Stimulated activated CD4-positive, alpha-beta T cell treated with anti-CD3 and anti-CD28 coated beads, Interleukin-15, amount 100 ng/mL, for 24 hours (primary cell): ENCODE measurements at regions not wholly inside any gene's neighbourhood (a gene's known extent, or its start where the extent isn't known, plus 50 kb on each side); places are given as distances from the start of the nearest gene placed in this dataset.

Source experiments
- DNase-seq: peaks from one replicate; pipeline ENCODE4 v3.0.0-alpha.2; 2020

- no peak for DNase-seq
Observed at GRCh38 chr13:97057176-97057575, 62.9 kb upstream of the OXGR1 start.

- no peak for DNase-seq
Observed at GRCh38 chr13:97058391-97058790, 64.1 kb upstream of the OXGR1 start.

GRCh38 chr13:97058926-97059325, 64.7 kb upstream of the OXGR1 start:
- no peak for DNase-seq

DNA sequence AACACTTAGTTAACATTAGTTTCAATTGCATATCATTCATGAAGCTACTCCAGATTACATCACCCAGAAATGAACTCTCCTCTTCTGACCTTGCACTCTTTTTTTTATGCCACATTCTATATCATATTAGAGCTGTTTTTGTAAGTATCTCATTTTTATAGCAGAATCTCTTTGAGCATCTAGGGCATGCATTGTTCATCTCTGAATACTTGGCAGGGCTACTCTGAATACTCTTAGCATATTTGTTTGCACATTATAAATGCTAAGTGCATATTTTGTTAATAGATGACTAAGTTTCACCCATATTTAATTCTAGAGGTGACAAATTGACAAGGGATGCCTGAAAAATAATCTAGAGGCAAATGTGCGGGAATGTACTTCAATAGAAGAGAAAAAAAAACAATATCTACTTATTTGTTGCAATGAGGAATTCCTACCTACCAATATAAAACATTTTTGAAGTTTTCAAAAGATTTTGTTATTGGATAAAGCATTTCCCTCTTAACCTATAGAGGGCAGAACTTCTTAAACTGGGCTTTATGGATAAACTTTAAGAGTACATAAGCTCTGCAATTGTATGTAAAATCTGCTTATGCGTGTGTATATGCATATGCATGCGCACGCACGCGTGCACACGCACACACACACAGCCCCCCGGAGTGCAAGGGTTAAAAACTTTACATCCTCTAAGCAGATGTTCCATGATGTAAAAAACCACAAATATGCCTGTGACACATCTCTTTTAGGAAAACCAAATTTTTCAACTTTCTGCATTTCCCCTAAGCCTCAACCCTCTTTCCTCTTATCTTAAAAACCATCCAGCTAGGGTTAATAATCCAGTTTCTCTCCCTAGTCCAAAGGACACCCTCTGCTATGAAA, 73.0 kb upstream of the OXGR1 start:
- DNase-seq: no peak

DNA sequence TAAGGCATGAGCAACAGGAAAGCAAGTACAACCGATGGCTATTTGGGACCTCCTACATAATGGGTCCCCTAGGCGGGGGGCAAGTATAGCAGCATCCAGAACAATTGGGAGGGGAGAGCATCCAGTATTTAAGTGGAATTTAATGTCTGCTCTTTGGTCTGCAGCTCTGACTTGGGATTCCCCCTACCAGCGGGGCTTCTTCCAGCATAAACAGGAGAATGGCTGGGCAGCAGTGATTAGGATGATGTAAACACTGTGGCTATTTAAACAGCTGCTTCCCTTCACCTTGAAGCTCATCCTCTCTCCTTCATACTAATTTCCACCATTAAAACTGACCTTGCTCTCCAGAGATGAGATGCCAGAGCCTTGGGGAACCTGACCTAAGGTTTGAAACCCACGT, 73.9 kb upstream of the OXGR1 start:
- no peak for DNase-seq

DNA sequence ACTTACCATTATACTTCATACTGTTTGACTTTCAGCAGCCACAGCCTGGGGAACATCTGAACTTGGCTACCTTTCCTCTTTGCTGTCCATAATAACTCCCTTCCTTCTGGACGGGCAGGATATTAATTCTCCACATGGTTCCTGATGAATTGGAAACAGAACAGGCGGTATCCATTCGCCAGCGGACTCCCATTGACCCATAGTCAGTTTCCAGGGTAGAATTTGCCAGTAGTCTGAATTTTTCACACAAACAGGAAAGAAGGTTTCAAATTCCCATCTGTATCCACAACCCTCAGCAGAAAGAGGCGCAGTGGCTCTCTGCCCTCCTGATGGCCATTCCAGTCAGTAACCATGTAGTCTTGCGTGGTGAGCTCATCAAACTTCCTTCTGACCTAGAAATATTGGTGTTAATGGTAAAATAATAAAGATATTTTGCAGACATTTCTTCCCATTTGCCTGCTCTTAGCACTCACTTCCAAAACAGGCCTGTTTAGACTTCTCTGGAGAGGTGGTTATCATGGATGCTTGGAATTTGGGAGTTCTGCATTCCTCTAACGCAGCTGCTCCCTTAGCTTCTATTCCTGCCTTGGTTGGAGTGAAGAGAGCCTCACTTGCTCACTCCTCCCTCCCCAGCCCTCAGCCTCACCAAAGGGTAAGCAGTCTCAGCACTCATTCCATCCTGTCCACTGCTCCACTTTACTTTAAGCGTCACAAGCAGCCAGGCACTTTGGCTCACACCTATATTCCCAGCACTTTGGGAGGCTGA, 75.0 kb upstream of the OXGR1 start:
- DNase-seq: no peak

GRCh38 chr13:97072297-97072696, 78.0 kb upstream of the OXGR1 start:
- DNase-seq: no peak

DNA sequence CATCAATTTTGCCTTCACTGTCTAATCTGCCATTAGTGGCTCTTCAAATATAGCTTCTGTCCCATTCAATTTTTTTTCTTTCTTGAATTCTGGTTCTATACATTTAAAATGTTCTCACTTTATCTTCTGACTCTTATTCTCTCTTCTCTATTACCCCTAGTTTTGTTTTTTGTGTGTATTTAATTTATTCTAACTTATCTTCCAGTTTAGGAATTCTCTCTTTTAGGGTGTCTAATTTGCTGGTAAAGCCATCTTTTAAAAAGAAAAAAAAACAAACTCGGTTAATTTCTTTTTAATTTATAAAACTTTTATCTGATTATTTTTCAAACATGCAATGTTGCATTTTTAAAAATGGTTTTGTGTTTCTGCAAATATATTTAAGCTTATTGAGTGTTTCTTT, 80.3 kb upstream of the OXGR1 start:
- DNase-seq: no peak

DNA sequence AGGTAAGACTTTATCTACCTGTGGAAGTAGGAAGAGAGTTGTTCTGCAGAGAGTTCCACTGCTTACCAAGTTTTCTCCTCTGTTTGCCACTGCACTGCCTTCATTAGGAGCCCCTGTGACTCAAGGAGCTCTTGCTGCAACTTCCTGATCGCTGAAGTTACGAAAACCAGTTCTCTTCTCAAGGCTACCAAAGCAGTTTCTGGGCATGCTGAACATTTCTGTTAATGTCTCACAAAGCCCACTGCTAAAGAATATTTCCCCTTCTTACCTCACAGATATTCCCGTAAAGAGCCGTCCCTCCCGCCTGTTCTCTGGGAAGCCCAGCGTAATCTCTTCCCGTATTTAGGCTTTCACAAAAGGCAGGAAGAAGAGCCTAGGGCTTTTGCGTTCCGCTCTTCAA, 82.6 kb upstream of the OXGR1 start:
- DNase-seq: no peak

GRCh38 chr13:97077341-97077740, 83.1 kb upstream of the OXGR1 start:
- DNase-seq: no peak

DNA sequence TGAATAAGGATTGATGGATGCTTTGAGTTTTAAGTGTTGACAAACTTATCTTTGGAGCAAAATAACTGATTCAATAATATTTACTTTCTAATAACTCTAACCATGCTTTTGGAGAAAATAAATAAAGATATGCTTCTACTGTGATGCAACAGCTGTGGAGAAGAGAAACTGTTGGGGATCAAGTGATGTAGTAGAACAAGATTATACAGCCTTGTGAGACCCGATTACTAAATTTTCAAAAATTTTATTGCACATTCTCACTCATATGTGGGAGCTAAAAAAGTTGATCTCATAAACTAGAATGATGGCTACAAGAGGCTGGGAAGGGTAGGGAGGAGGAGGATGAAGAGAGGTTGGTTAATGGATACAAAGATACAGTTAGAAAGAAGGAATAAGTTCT, 85.5 kb upstream of the OXGR1 start:
- DNase-seq: no peak

- no peak for DNase-seq
Observed at GRCh38 chr13:97082461-97083207, 88.4 kb upstream of the OXGR1 start.

DNA sequence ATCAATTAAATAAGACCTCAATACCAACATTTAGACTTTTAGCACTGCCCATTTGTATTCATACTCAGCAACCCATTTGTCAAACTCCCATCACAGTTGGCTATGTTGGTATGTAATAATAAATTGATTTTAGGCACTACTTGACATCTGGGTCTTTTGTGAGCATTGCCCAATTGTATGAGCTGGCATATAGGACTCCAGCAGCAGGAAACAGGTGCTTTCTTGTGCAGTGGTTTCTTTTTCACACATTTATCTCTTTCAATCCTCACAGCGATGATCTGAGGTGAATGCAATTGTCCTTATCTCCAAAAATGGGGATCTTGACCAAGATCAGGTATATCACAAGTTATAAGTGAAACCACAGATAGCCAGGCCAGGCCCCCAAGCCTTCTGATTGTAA, 96.9 kb upstream of the OXGR1 start:
- DNase-seq: no peak

- no peak for DNase-seq
Observed at GRCh38 chr13:97100821-97101220, 106.5 kb upstream of the OXGR1 start.

GRCh38 chr13:97101912-97102708, 107.8 kb upstream of the OXGR1 start:
- DNase-seq: no peak

GRCh38 chr13:97106323-97106722, 112.0 kb upstream of the OXGR1 start:
- no peak for DNase-seq

DNA sequence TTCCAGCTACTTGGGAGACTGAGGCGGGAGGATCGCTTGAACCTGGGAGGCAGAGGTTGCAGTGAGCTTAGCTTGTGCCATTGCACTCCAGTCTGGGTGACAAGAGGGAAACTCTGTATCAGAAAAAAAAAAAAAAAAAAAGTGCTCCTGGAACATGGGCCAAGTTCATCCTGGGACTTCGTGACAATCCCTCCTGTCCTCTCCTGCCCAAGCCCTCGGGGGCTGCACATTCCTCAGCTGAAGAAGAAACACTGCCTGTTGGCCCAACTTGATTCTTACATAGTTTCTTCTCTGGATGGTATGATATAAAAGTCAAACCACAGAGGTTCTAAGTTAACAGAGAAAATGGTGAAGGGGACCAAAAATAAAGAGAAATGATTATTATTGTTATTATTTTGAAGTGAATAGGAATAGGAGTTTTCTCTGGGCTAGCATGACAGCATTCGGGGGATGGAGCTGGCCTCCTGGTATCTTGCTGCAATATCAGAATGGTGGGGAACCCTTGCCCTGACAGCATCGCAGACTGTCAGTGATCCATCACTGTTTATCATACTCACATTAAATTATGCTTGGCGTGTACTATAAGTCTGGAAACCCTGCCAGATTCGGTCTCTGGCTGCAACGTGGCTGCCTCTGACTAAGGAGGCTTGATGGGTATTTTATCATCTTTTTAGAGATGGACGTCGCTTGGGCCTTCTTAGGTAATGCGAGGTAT, 113.7 kb upstream of the OXGR1 start:
- no peak for DNase-seq

DNA sequence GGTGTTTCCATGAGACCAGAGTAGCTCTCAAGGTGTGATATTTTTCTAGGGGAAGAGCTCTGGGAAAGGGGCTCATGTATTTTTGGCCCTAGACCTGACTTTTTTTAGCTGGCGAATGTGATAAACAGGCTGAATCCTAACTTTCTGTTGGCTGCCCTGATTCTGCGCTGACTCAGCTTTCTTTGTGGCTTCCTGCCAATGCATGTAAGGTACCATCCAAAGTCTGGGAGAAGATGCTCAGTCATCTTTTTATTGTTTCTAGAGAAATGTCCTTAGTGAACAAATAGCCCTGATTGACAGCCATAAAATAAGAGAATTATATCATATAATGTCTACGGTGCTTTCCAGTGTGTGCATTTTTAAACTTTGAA, 113.6 kb upstream of the MBNL2 start:
- DNase-seq: no peak

DNA sequence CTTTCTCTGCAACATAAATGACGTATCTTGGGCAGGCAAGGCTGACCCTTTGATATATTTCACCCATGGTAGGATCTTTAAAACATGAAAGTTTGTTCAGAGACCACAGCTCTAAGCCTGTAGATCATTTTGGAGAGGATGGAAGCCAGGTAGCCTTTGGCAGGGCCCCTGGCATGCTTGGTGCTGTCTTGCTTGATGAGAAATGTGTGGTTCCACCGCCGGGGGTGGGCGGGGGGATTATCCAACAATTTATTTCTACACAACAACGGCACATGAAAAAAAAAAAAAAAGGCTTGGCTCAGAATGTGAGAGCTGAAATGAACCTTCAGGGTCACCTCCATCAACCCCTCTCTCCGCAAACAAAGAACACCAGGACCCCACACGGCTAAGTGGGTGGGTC, 112.9 kb upstream of the MBNL2 start:
- DNase-seq: no peak

DNA sequence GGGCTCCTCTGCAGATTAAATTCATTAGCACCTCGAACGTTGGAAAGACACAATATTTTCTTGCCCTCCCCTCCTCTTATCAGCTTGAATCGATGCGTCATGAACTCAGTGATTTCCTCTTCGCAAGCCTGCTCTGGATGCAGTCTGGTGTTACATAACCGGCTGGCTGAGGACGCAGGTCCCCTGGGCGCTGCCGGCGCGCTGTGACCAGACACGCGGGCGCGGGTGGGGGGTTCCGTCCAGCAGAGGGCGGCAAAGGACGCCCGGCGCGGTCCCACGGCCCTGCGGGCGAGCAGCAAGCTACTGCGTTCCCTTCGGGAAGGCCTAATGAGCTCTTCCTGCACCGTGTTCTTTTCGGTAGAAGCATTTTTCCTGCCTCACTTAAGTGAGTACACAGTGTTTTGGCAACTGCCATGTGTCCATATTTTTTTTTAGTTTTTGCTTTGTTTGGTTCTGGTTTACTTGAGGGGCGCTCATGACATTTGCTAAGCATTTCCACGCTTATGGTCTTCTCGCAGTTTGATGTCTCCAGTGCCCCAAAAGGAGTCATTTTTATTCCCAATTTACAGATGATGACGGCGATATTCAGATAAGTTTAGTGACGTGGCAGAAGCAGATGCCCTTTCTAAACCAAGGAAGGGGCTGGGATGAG, 112.2 kb upstream of the MBNL2 start:
- peak; percentile 84 for DNase-seq

DNA sequence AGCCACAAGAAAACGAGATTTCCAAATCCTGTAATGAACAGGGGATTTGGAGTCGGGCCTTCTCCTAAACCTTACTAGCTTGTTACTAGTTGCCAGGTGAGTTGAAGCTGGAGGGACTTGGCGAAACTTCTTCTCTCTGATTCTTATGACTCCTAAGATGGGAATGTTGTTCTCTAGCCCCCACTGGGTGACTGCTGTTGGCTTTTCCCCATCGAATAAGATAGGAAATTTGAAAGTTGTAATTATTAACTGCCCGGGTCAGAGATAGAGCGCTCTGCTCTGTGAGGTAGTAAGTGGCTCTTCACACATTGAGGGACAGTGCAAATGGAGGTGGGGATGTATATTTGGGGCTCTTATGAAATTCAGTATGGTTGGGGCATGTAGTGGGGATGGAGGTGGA, 111.2 kb upstream of the MBNL2 start:
- DNase-seq: no peak

GRCh38 chr13:97111756-97112155, 110.4 kb upstream of the MBNL2 start:
- DNase-seq: no peak
